ENCODE measurements at regions not wholly inside any gene's neighbourhood (a gene's known extent, or its start where the extent isn't known, plus 50 kb on each side); places are given as distances from the start of the nearest gene placed in this dataset.

DNA sequence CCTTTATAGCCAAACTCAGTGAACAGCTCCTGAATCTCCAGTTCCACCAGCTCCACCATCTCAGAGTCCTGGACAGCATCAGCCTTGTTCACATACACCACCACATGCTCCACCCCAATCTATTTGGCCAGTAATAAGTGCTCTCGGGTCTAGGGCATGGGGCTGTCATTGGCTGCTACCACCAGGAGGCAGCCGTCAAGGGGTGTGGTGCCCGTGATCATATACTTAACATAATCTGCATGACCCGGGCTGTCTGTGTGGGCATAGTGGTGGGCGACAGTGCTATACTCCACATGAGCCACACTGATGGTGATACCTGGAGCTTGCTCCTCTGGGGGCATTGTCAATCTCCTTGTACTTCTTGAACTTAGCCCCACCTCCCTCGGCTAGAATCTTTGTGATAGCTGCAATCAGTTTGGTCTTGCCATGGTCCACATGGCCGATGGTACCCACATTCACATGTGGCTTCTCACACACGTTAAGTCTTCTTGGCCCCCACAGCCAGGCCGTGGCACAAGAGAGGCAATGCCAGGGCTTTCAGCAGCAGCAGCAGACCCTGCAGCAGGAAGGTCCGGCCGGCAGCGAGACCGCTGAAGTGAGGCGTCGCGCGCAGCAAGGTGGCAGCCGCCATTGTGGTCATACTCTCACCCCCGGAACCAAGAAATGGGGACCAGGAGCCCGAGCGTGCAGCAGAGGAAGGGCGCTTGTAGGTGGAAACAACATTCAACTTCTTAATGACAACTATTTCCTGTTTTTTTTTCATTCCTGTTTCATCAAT is 210.3 kb upstream of the WSB1 start:
- TF ChIP-seq POLR2A (IDR thresholded peaks at IDR 0.05) (no peak), CTCF (IDR thresholded peaks at IDR 0.05) (no peak)

Data from right lobe of liver (tissue), 4 donors.